GM10266 (cell line): ENCODE measurements at regions not wholly inside any gene's neighbourhood (a gene's known extent, or its start where the extent isn't known, plus 50 kb on each side); places are given as distances from the start of the nearest gene placed in this dataset.

Experiments
- DNase-seq: peaks from one replicate; pipeline ENCODE4 v3.0.0; 2012; ENCODE audit errors: extremely low spot score
- CTCF ChIP-seq: IDR thresholded peaks from 2 replicates; pipeline ENCODE4 v1.5.1; 2012; ENCODE audit warnings: mild to moderate bottlenecking, low read depth; ENCODE audit not compliant: control insufficient read depth, insufficient read depth; ENCODE audit errors: missing control alignments

GRCh38 chr10:111515264-111515663 lies 438.4 kb downstream of the ADRA2A start:
- TF ChIP-seq CTCF, result no peak
- DNase-seq, result no peak

GRCh38 chr10:111515706-111516105 lies 438.9 kb downstream of the ADRA2A start:
- DNase-seq, result no peak
- TF ChIP-seq CTCF, result no peak

DNA sequence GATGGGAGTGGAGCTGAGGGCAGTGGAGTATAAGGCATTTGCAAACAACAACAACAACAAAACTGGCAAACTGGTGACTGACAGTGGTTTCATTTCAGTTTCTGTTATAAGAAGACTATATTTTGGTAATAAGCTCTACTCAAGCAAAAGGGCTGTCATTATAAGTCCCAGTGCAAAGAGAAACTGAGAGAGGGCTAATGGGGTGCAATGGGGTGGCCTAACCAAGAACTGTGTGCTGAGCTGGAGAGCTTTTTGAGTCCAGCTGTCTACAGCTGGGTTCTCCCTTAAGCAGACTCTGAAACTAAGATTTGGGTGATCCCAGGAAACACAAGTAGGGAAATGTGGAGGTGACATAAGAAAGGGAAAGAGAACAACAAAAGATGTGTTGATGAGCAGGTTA lies 439.3 kb downstream of the ADRA2A start:
- TF ChIP-seq CTCF, result no peak
- no peak for DNase-seq

DNA sequence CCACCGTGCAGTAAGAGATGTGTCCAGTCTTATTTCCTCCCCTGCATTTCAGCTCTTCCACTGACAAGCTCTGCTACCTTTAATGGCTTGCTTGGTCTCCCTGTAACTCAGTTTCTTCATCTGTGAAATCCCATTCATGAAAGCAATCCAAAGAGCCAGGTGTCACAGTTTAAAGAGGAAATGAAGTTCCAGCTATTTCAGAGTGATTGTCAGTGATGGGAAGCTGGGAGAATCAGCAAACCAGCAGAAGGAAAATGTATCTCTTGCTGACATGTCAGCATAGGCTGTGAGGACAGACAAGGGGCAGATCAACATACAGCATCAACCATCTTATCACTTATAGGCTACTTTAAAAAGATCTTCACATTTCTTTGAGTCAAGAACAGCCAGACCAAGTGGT lies 445.3 kb downstream of the ADRA2A start:
- no peak for DNase-seq
- no peak for TF ChIP-seq CTCF

DNA sequence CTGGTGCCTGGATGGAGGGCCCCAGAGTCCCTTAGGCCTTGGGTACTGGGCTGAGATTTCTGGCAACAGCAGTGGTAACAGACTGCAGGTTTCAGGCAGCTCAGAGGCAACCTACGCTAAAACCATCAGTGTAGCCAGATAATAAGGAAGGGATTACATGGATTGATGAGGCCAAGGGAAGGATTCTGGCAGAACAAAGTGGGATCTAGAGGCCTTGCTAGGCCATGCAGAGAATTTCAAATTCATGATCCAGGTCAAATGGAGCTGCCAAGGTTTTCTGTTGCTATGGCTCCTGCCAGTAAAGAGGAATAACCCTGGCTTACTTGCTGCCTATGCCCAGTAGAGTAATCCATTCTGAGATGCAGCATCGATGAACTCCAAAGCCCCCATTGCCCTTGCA lies 445.7 kb downstream of the ADRA2A start:
- TF ChIP-seq CTCF, result no peak
- no peak for DNase-seq

GRCh38 chr10:111523016-111523415 lies 446.2 kb downstream of the ADRA2A start:
- no peak for TF ChIP-seq CTCF
- no peak for DNase-seq

DNA sequence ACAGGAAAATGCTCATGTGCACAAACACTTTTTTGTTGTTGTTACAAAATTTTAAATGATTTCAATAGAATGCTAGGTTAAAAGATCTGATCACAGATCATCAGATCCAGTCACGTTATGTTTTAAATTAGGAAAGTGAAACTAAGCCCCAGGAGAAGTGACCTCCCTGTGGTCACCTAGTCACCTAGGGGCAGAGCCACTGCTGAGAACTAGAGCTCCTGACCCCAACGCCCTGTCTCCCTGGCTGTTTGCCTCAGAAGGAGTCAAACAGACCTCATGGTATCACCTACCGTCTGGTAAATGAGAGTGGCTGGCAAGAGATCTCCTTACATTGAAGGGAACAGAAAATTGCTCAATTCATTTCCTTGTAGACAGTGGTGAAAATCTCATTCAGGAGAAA lies 447.3 kb downstream of the ADRA2A start:
- no peak for TF ChIP-seq CTCF
- DNase-seq, result no peak

GRCh38 chr10:111525696-111526095 lies 448.9 kb downstream of the ADRA2A start:
- no peak for TF ChIP-seq CTCF
- no peak for DNase-seq
